K562 (cell line): ENCODE measurements at regions not wholly inside any gene's neighbourhood (a gene's known extent, or its start where the extent isn't known, plus 50 kb on each side); places are given as distances from the start of the nearest gene placed in this dataset.

ENCODE experiments used
- ATAC-seq: fragments of 200-7000 bp; cut with Tn5 transposase; 3 replicates; pipeline ENCODE4 v1.9.1; 2020; ENCODE audit warnings: moderate library complexity
- BruUV-seq: library from RNA; stranded (reverse); fragments of 400-500 nt; replicated peaks from 2 replicates; lab custom pipeline; 2021; lab: Mats Ljungman, UMichigan
- CTCF ChIA-PET: fragments of 300-600 bp; formaldehyde crosslinking; extraction: SDS; loops from one replicate; lab custom pipeline; 2021; ENCODE audit warnings: low intra/inter-chr PET ratio; lab: Yijun Ruan, JAX
- POLR2A ChIA-PET: fragments of 300-600, 350-650 bp; sonication (Branson Sonifier 250); formaldehyde crosslinking; extraction: SDS; loops from one replicate; lab custom pipeline; 2021; ENCODE audit warnings: antibody characterized with exemption, inconsistent platforms; lab: Yijun Ruan, JAX
- DNase-seq, 4 experiments: peaks; one replicate each; pipeline versions ENCODE4 v3.0.0 to v3.0.0-alpha.2; 2011 to 2018; ENCODE audit warnings: low spot score in 3 of 4, mixed read lengths in 3 of 4; ENCODE audit errors: extremely low read depth in 1 of 4
- FAIRE-seq: peaks from 2 replicates; lab custom pipeline; 2011; peaks lifted over from hg19 to GRCh38; lab: Jason Lieb, UNC
- H2AFZ ChIP-seq: 2 replicates; pipeline ENCODE4 v1.6.0; 2011; ENCODE audit warnings: low read depth, low read length, control low read depth, inconsistent platforms
- H3K27ac ChIP-seq: fragments of 200-600 bp; 3 replicates; pipeline ENCODE4 v1.8.0; 2011; ENCODE audit warnings: low read depth, mild to moderate bottlenecking, control low read depth, inconsistent platforms, low read length, moderate library complexity, mixed read lengths; ENCODE audit errors: extremely low read depth
- H3K27me3 ChIP-seq, 2 experiments: fragments of 300-600 bp in 1 of 2; 2 replicates in 1 of 2; 3 replicates in 1 of 2; pipeline versions ENCODE4 v1.6.0 to v1.8.0; 2011; ENCODE audit warnings: inconsistent platforms in 2 of 2, low read length in 2 of 2, mild to moderate bottlenecking in 1 of 2, mixed read lengths in 1 of 2, moderate library complexity in 1 of 2; ENCODE audit not compliant: control insufficient read depth in 2 of 2, insufficient read depth in 2 of 2
- H3K36me3 ChIP-seq: fragments of 300-600 bp; 3 replicates; pipeline ENCODE4 v1.8.0; 2011; ENCODE audit warnings: mild to moderate bottlenecking, low read length, inconsistent platforms; ENCODE audit not compliant: control insufficient read depth, insufficient read depth
- H3K4me1 ChIP-seq, 2 experiments: fragments of 200-600 bp in 1 of 2; replicated peaks in 1 of 2; 2 replicates in 1 of 2; 3 replicates in 1 of 2; pipeline versions ENCODE4 v1.5.1 to v1.8.0; 2011; ENCODE audit warnings: inconsistent platforms in 2 of 2, low read length in 2 of 2, mild to moderate bottlenecking in 1 of 2, mixed read lengths in 1 of 2, moderate library complexity in 1 of 2; ENCODE audit not compliant: control insufficient read depth in 2 of 2, insufficient read depth in 2 of 2
- H3K4me2 ChIP-seq: 2 replicates; pipeline ENCODE4 v1.6.1; 2011; ENCODE audit warnings: low read length, control low read depth, inconsistent platforms, mixed read lengths; ENCODE audit not compliant: insufficient read depth
- H3K4me3 ChIP-seq: fragments of 200-600 bp; sonication (generic), shearing (Covaris generic); 2 replicates; pipeline ENCODE4 v1.5.1; 2016; ENCODE audit warnings: control low read depth, inconsistent platforms
- H3K79me2 ChIP-seq: fragments of 200-600 bp; 3 replicates; pipeline ENCODE4 v1.8.0; 2011; ENCODE audit warnings: low read length, inconsistent platforms; ENCODE audit not compliant: control insufficient read depth, insufficient read depth
- H3K9ac ChIP-seq, 2 experiments: 2 replicates each; pipeline versions ENCODE4 v1.6.0 to v1.6.1; 2011; ENCODE audit warnings: low read depth in 2 of 2, low read length in 2 of 2, control low read depth in 1 of 2, inconsistent platforms in 1 of 2, mild to moderate bottlenecking in 1 of 2, mixed read lengths in 1 of 2; ENCODE audit not compliant: insufficient read depth in 1 of 2
- H3K9me1 ChIP-seq: one replicate; pipeline ENCODE4 v1.6.0; 2011; ENCODE audit warnings: inconsistent platforms, mild to moderate bottlenecking, low read length, moderate library complexity; ENCODE audit not compliant: control insufficient read depth, insufficient read depth
- H3K9me3 ChIP-seq: replicated peaks from 2 replicates; pipeline ENCODE4 v1.5.1; 2011; ENCODE audit warnings: low read depth, low read length, inconsistent platforms; ENCODE audit not compliant: control insufficient read depth, insufficient read depth
- H4K20me1 ChIP-seq: replicated peaks from 2 replicates; pipeline ENCODE4 v1.6.1; 2011; ENCODE audit warnings: low read length, inconsistent platforms, mixed read lengths; ENCODE audit not compliant: control insufficient read depth, insufficient read depth
- NBN ChIP-seq: fragments of 450-650 bp; IDR thresholded peaks from 2 replicates; pipeline ENCODE4 v1.6.1; 2016; ENCODE audit warnings: low read depth, mild to moderate bottlenecking
- NR2F6 ChIP-seq: fragments of 450-650 bp; formaldehyde crosslinking; IDR thresholded peaks from 2 replicates; pipeline ENCODE4 v1.4.0; 2020; ENCODE audit warnings: mild to moderate bottlenecking
- PREB ChIP-seq: sonication (generic); formaldehyde crosslinking; IDR thresholded peaks from 2 replicates; pipeline ENCODE4 v1.8.1; 2023; ENCODE audit warnings: mild to moderate bottlenecking, missing genetic modification reagents
- RFX1 ChIP-seq: fragments of 450-650 bp; IDR thresholded peaks from 2 replicates; pipeline ENCODE4 v1.6.1; 2016; ENCODE audit warnings: mild to moderate bottlenecking, moderate library complexity
- SUPT5H ChIP-seq: fragments of 450-650 bp; IDR thresholded peaks from 2 replicates; pipeline ENCODE4 v1.6.1; 2016
- TAF7 ChIP-seq: fragments of 450-650 bp; IDR thresholded peaks from 2 replicates; pipeline ENCODE4 v1.6.1; 2016; ENCODE audit warnings: missing genetic modification characterization, missing compliant biosample characterization
- TGIF2 ChIP-seq: sonication (generic); formaldehyde crosslinking; IDR thresholded peaks from 2 replicates; pipeline ENCODE4 v1.8.1; 2022; ENCODE audit warnings: mild to moderate bottlenecking, missing genetic modification reagents, moderate library complexity
- ZNF398 ChIP-seq: fragments of 250-450 bp; sonication (Bioruptor Pico); IDR thresholded peaks from 2 replicates; pipeline ENCODE4 v1.8.0; 2021; ENCODE audit warnings: moderate library complexity, mild to moderate bottlenecking, inconsistent platforms
- ZNF408 ChIP-seq: fragments of 250-450 bp; sonication (Bioruptor Pico); IDR thresholded peaks from 2 replicates; pipeline ENCODE4 v1.4.0; 2020; ENCODE audit warnings: low read depth, mild to moderate bottlenecking, moderate library complexity
- WGBS: fragments of 100-300 bp; shearing (Covaris generic); methylation state at CpG from one replicate; pipeline ENCODE4 v1.1.6; 2016; ENCODE audit warnings: low coverage, mixed read lengths; ENCODE audit not compliant: insufficient coverage; ENCODE audit errors: missing lambda C conversion rate; 5-methylcytosine and 5-hydroxymethylcytosine counted together
- in situ Hi-C: fragments of 300-500 bp; cut with MboI; formaldehyde crosslinking; loops from 4 replicates; pipeline ENCODE4 v1.15.0; 2018; ENCODE audit warnings: inconsistent platforms, mixed read lengths
- intact Hi-C: fragments of 100-400 bp; cut with micrococcal nuclease; formaldehyde crosslinking; loops from 2 replicates; pipeline ENCODE4 v1.14.2; 2022

- intact Hi-C loops: no loop called here
- H3K36me3 ChIP-seq: no peaks in the 10 kb centered on the region
- DNase-seq: no peak
- H3K27me3 ChIP-seq: no peaks in the 10 kb centered on the region
- no peaks in the 10 kb centered on the region for H4K20me1 ChIP-seq
- no peak overlapping the region for H3K9ac ChIP-seq
- CTCF ChIA-PET: no interaction called here
- H3K79me2 ChIP-seq: no peaks in the 10 kb centered on the region
- no peak overlapping the region for H3K4me3 ChIP-seq
- no peak overlapping the region for H3K4me2 ChIP-seq
- H3K27ac ChIP-seq: no peak overlapping the region
- FAIRE-seq: no peak
- in situ Hi-C loops: no loop called here
- no peak overlapping the region for H2AFZ ChIP-seq
- H3K4me1 ChIP-seq: no peaks in the 10 kb centered on the region
- WGBS: 0% methylated on average over 5 of the region's 5 CpGs
- ATAC-seq: no peak
- no peaks in the 10 kb centered on the region for H3K9me1 ChIP-seq
- TF ChIP-seq SUPT5H (no peak), ZNF398 (CRISPR knock-in tag) (no peak), NBN (no peak), NR2F6 (CRISPR knock-in tag) (no peak), ZNF408 (CRISPR knock-in tag) (no peak), RFX1 (no peak), TGIF2 (no peak), TAF7 (tag) (no peak), PREB (CRISPR knock-in tag) (no peak)
- BruUV-seq: no TSS peak
- POLR2A ChIA-PET: no interaction called here
- H3K9me3 ChIP-seq: no peaks in the 10 kb centered on the region
These were observed 255.7 kb downstream of the DSEL start for GRCh38 chr18:67260841-67261240.
